Panc1 (cell line): ENCODE measurements at regions not wholly inside any gene's neighbourhood (a gene's known extent, or its start where the extent isn't known, plus 50 kb on each side); places are given as distances from the start of the nearest gene placed in this dataset.

Source experiments
- ATAC-seq: fragments of 200-7000 bp; cut with Tn5 transposase; 2 replicates; pipeline ENCODE4 v1.9.1; 2020; ENCODE audit warnings: mild to moderate bottlenecking, moderate library complexity
- BruUV-seq: library from RNA; stranded (reverse); fragments of 400-500 nt; replicated peaks from 2 replicates; lab custom pipeline; 2021; lab: Mats Ljungman, UMichigan
- CTCF ChIA-PET: fragments of 300-600 bp; sonication (Branson Sonifier 250); formaldehyde crosslinking; loops from one replicate; lab custom pipeline; 2022; ENCODE audit warnings: antibody characterized with exemption; lab: Charles Lee
- POLR2A ChIA-PET: fragments of 300-600 bp; sonication (Branson Sonifier 250); formaldehyde crosslinking; loops from one replicate; lab custom pipeline; 2022; ENCODE audit warnings: antibody characterized with exemption; lab: Charles Lee
- DNase-seq: peaks from one replicate; pipeline ENCODE4 v3.0.0-alpha.2; 2010; ENCODE audit warnings: low read depth, low spot score
- H3K27ac ChIP-seq: 2 replicates; pipeline ENCODE4 v1.5.1; 2011; ENCODE audit warnings: mild to moderate bottlenecking, low read length, inconsistent platforms
- H3K27me3 ChIP-seq: fragments of 200-500 bp; sonication (Bioruptor generic); 2 replicates; pipeline ENCODE4 v1.6.0; 2014; ENCODE audit warnings: low read length, inconsistent platforms; ENCODE audit not compliant: control insufficient read depth, insufficient read depth
- H3K36me3 ChIP-seq: fragments of 200-500 bp; sonication (Bioruptor generic); 2 replicates; pipeline ENCODE4 v1.5.1; 2014; ENCODE audit warnings: inconsistent platforms, mild to moderate bottlenecking, low read length, moderate library complexity; ENCODE audit not compliant: control insufficient read depth, insufficient read depth
- H3K4me1 ChIP-seq: 2 replicates; pipeline ENCODE4 v1.5.1; 2011; ENCODE audit warnings: inconsistent platforms, mild to moderate bottlenecking, low read length, moderate library complexity; ENCODE audit not compliant: control insufficient read depth, insufficient read depth
- H3K4me3 ChIP-seq, 2 experiments: 2 replicates each; pipeline ENCODE4 v1.5.1; 2011 to 2012; ENCODE audit warnings: low read depth in 2 of 2, low read length in 2 of 2, mild to moderate bottlenecking in 2 of 2, inconsistent platforms in 1 of 2, moderate library complexity in 1 of 2
- H3K9me3 ChIP-seq: fragments of 200-500 bp; sonication (Bioruptor generic); 2 replicates; pipeline ENCODE4 v1.5.1; 2014; ENCODE audit warnings: low read depth, mild to moderate bottlenecking, inconsistent platforms, low read length, moderate library complexity; ENCODE audit not compliant: control insufficient read depth, insufficient read depth
- CTCF ChIP-seq: fragments of 450-650 bp; IDR thresholded peaks from 2 replicates; pipeline ENCODE4 v1.5.1; 2017; ENCODE audit warnings: mild to moderate bottlenecking
- POLR2AphosphoS5 ChIP-seq: IDR thresholded peaks from 2 replicates; pipeline ENCODE4 v1.6.1; 2012; ENCODE audit warnings: mild to moderate bottlenecking, low read depth, low read length, moderate library complexity
- REST ChIP-seq, 2 experiments: IDR thresholded peaks; 2 replicates each; pipeline ENCODE4 v1.6.1; 2011 to 2012; ENCODE audit warnings: low read depth in 2 of 2, control low read depth in 1 of 2, low read length in 1 of 2, mild to moderate bottlenecking in 1 of 2, moderate library complexity in 1 of 2; ENCODE audit not compliant: insufficient read depth in 1 of 2
- SIN3A ChIP-seq: IDR thresholded peaks from 2 replicates; pipeline ENCODE4 v1.6.1; 2012; ENCODE audit warnings: low read depth, mild to moderate bottlenecking, low read length, moderate library complexity, borderline replicate concordance; ENCODE audit not compliant: insufficient read depth
- TCF7L2 ChIP-seq: IDR thresholded peaks from 2 replicates; pipeline ENCODE4 v1.6.1; 2011; ENCODE audit warnings: mild to moderate bottlenecking, low read depth, low read length, inconsistent platforms
- in situ Hi-C: cut with HindIII; loops from 2 replicates; pipeline ENCODE4 v1.10.0; 2016; ENCODE audit warnings: low sequenced_read_pairs, low pct_unique_long_range_greater_than_20kb
- intact Hi-C: fragments of 100-400 bp; cut with micrococcal nuclease; formaldehyde crosslinking; loops from one replicate; pipeline ENCODE4 v1.10.0; 2022; ENCODE audit not compliant: unreplicated experiment

- intact Hi-C loops, result no loop called here
These were observed 104.1 kb upstream of the BMP5 start for GRCh38 chr6:55979526-55979925.

GRCh38 chr6:55977959-55978665, 102.7 kb upstream of the BMP5 start:
- Histone ChIP-seq H3K27me3 (no peaks in the 10 kb centered on the region), H3K36me3 (no peaks in the 10 kb centered on the region), H3K27ac (no peak overlapping the region), H3K9me3 (no peaks in the 10 kb centered on the region), H3K4me1 (no peaks in the 10 kb centered on the region), H3K4me3 (no peak overlapping the region)
- intact Hi-C loops, result no loop called here
- no peak for DNase-seq
- no TSS peak for BruUV-seq
- TF ChIP-seq REST (IDR thresholded peaks at IDR 0.05; ENCODE audit: insufficient read depth in 1 of 2, low read depth in 2 of 2, low read length in 1 of 2), result no peak
- TF ChIP-seq TCF7L2, result no peak
- no peak for TF ChIP-seq POLR2AphosphoS5
- TF ChIP-seq CTCF, result no peak
- no peak for TF ChIP-seq SIN3A
- CTCF ChIA-PET, result no interaction called here
- ATAC-seq, result no peak
- POLR2A ChIA-PET, result no interaction called here
- in situ Hi-C loops, result no loop called here

More at GRCh38 chr6:55979526-55979925, 104.1 kb upstream of the BMP5 start:
- ChIA-PET POLR2A (no interaction called here), CTCF (no interaction called here)
- in situ Hi-C loops, result no loop called here
- no peak overlapping the region for H3K27ac ChIP-seq
- no TSS peak for BruUV-seq
- DNase-seq (no peak), ATAC-seq (no peak)
- H3K4me1 ChIP-seq, result no peaks in the 10 kb centered on the region
- H3K27me3 ChIP-seq, result no peaks in the 10 kb centered on the region
- no peaks in the 10 kb centered on the region for H3K36me3 ChIP-seq
- no peak for TF ChIP-seq TCF7L2
- no peak for TF ChIP-seq SIN3A
- no peak for TF ChIP-seq CTCF
- no peak for TF ChIP-seq REST (IDR thresholded peaks at IDR 0.05; ENCODE audit: insufficient read depth in 1 of 2, low read depth in 2 of 2, low read length in 1 of 2)
- no peak for TF ChIP-seq POLR2AphosphoS5
- H3K4me3 ChIP-seq, result no peak overlapping the region
- no peaks in the 10 kb centered on the region for H3K9me3 ChIP-seq
